GM19023 (cell line): ENCODE measurements at regions not wholly inside any gene's neighbourhood (a gene's known extent, or its start where the extent isn't known, plus 50 kb on each side); places are given as distances from the start of the nearest gene placed in this dataset.
"Not testable (repeated sequence)": the region's sequence is repeated elsewhere in the genome, so short reads cannot be mapped to it uniquely, and the experiment has no call there.

Experiments
- ATAC-seq: cut with Tn5 transposase; IDR thresholded peaks from one replicate; pipeline ENCODE4 v1.9.1; 2021; ENCODE audit warnings: mild to moderate bottlenecking, moderate library complexity; ENCODE audit not compliant: unreplicated experiment

- no peak for ATAC-seq
Observed at GRCh38 chr5:86129009-86129408, 488.7 kb upstream of the COX7C start.

- no peak for ATAC-seq
Observed at GRCh38 chr5:86137297-86137696, 480.4 kb upstream of the COX7C start.

- no peak for ATAC-seq
Observed at GRCh38 chr5:86143837-86144236, 473.9 kb upstream of the COX7C start.

GRCh38 chr5:86152988-86153560 is 464.7 kb upstream of the COX7C start:
- ATAC-seq, result no peak

GRCh38 chr5:86155796-86156195 is 461.9 kb upstream of the COX7C start:
- no peak for ATAC-seq

- ATAC-seq, result no peak
Observed at GRCh38 chr5:86170194-86170593, 447.5 kb upstream of the COX7C start.

- ATAC-seq, result peak; percentile 81
Observed at GRCh38 chr5:86175224-86175623, 442.5 kb upstream of the COX7C start.

- ATAC-seq, result no peak
Observed at GRCh38 chr5:86199287-86199686, 418.5 kb upstream of the COX7C start.

- no peak for ATAC-seq
Observed at GRCh38 chr5:86228147-86228546, 389.6 kb upstream of the COX7C start.

GRCh38 chr5:86232246-86232645 is 385.5 kb upstream of the COX7C start:
- no peak for ATAC-seq

GRCh38 chr5:86244153-86244552 is 373.6 kb upstream of the COX7C start:
- no peak for ATAC-seq

- ATAC-seq, result no peak
Observed at GRCh38 chr5:86257871-86258270, 359.9 kb upstream of the COX7C start.

GRCh38 chr5:86284400-86285190 is 333.1 kb upstream of the COX7C start:
- not testable (repeated sequence) for ATAC-seq

- not testable (repeated sequence) for ATAC-seq
Observed at GRCh38 chr5:86287437-86287836, 330.3 kb upstream of the COX7C start.

- ATAC-seq, result not testable (repeated sequence)
Observed at GRCh38 chr5:86289786-86290185, 328.0 kb upstream of the COX7C start.

GRCh38 chr5:86292811-86293210 is 324.9 kb upstream of the COX7C start:
- ATAC-seq, result not testable (repeated sequence)

GRCh38 chr5:86302643-86303042 is 315.1 kb upstream of the COX7C start:
- ATAC-seq, result not testable (repeated sequence)

GRCh38 chr5:86305050-86305449 is 312.7 kb upstream of the COX7C start:
- peak; percentile 71 for ATAC-seq

- no peak for ATAC-seq
Observed at GRCh38 chr5:86314951-86315350, 302.8 kb upstream of the COX7C start.

GRCh38 chr5:86320266-86320665 is 297.5 kb upstream of the COX7C start:
- no peak for ATAC-seq

- ATAC-seq, result no peak
Observed at GRCh38 chr5:86329318-86329717, 288.4 kb upstream of the COX7C start.

GRCh38 chr5:86330736-86331135 is 287.0 kb upstream of the COX7C start:
- ATAC-seq, result no peak

- ATAC-seq, result no peak
Observed at GRCh38 chr5:86332851-86333250, 284.9 kb upstream of the COX7C start.
